Right cardiac atrium (tissue), 5 donors: ENCODE measurements at regions not wholly inside any gene's neighbourhood (a gene's known extent, or its start where the extent isn't known, plus 50 kb on each side); places are given as distances from the start of the nearest gene placed in this dataset.
A peak's percentile ranks its signal among the peaks of the same experiment; 100 is the strongest.

Experiments used
- ATAC-seq, 2 donors: fragments of 200-7000 bp; cut with Tn5 transposase; one replicate each; pipeline versions ENCODE4 v1.8.0 to v1.9.1; 2020; ENCODE audit warnings: moderate library complexity in 2 of 2, mild to moderate bottlenecking in 1 of 2
- DNase-seq, 3 donors: peaks; one replicate each; pipeline ENCODE4 v3.0.0-alpha.2; 2020
- H3K27ac ChIP-seq: one replicate; pipeline ENCODE4 v1.5.1; 2013; ENCODE audit warnings: mild to moderate bottlenecking, low read length, control low read depth, moderate library complexity
- H3K27me3 ChIP-seq: one replicate; pipeline ENCODE4 v1.6.1; 2013; ENCODE audit not compliant: control insufficient read depth, insufficient read depth
- H3K4me1 ChIP-seq: one replicate; pipeline ENCODE4 v1.6.1; 2013; ENCODE audit warnings: low read length; ENCODE audit not compliant: control insufficient read depth, insufficient read depth
- H3K4me3 ChIP-seq: one replicate; pipeline ENCODE4 v1.5.1; 2013; ENCODE audit warnings: low read length, control low read depth
- H3K9me3 ChIP-seq: one replicate; pipeline ENCODE4 v1.6.1; 2013; ENCODE audit warnings: low read length; ENCODE audit not compliant: control insufficient read depth
- WGBS: extraction: QIAGEN DNeasy Blood & Tissue Kit; methylation state at CpG from one replicate; pipeline ENCODE4 v1.1.7; 2013; 5-methylcytosine and 5-hydroxymethylcytosine counted together
- intact Hi-C, 4 donors: fragments of 100-400 bp; cut with DNase I; formaldehyde crosslinking; loops; one replicate each; pipeline versions ENCODE4 v1.11.0 to v1.14.0; 2022 to 2023
- donor health status: healthy with polysubstance abuse.
- donor health status: DM: no; HTN: yes; CAD: no.
- donor health status: DM: no; HTN: no; CAD: no.
- donor health status: DM: no; HTN: yes; CAD: no; lungs with severe emphysema.
- donor health status: DM: yes; HTN: yes; CAD: no.

- no peak for DNase-seq
- no peak for ATAC-seq
- no peaks in the 10 kb centered on the region for H3K9me3 ChIP-seq
- no peak overlapping the region for H3K4me3 ChIP-seq
- no peaks in the 10 kb centered on the region for H3K27me3 ChIP-seq
- 96% methylated on average over 7 of the region's 7 CpGs for WGBS
- H3K27ac ChIP-seq, result no peak overlapping the region
- H3K4me1 ChIP-seq, result peaks cover 2% of the 10 kb centered on the region
- intact Hi-C loops, result loop anchor here in 1 of 4 donors (10.0 kb wide), 1 partner anchor 305 kb away; no protein-coding TSS in a partner anchor
Observed at GRCh38 chr3:72259755-72260587, 475.0 kb upstream of the PROK2 start.

GRCh38 chr3:72258361-72259141, 473.6 kb upstream of the PROK2 start:
- Histone ChIP-seq H3K27me3 (no peaks in the 10 kb centered on the region), H3K4me1 (peaks cover 2% of the 10 kb centered on the region), H3K27ac (no peak overlapping the region), H3K9me3 (no peaks in the 10 kb centered on the region), H3K4me3 (no peak overlapping the region)
- intact Hi-C loops, result no loop called here
- peak in 1 of 3 donors; percentile 24 for DNase-seq
- peak; percentile 15 to 62 for ATAC-seq
- WGBS, result 59% methylated on average over 17 of the region's 17 CpGs

GRCh38 chr3:72257738-72258137, 472.8 kb upstream of the PROK2 start:
- no peak overlapping the region for H3K4me3 ChIP-seq
- DNase-seq, result no peak
- intact Hi-C loops, result no loop called here
- H3K9me3 ChIP-seq, result no peaks in the 10 kb centered on the region
- H3K27ac ChIP-seq, result no peak overlapping the region
- no peaks in the 10 kb centered on the region for H3K27me3 ChIP-seq
- 98% methylated on average over 2 of the region's 2 CpGs for WGBS
- no peak for ATAC-seq
- H3K4me1 ChIP-seq, result peaks cover 2% of the 10 kb centered on the region

- H3K4me3 ChIP-seq, result no peak overlapping the region
- intact Hi-C loops, result no loop called here
- no peak for ATAC-seq
- no peak overlapping the region for H3K27ac ChIP-seq
- H3K9me3 ChIP-seq, result no peaks in the 10 kb centered on the region
- DNase-seq, result no peak
- WGBS, result 96% methylated on average over 4 of the region's 4 CpGs
- no peaks in the 10 kb centered on the region for H3K27me3 ChIP-seq
- peaks cover 2% of the 10 kb centered on the region for H3K4me1 ChIP-seq
Observed at GRCh38 chr3:72257203-72257602, 472.3 kb upstream of the PROK2 start.

- Histone ChIP-seq H3K4me3 (no peak overlapping the region), H3K4me1 (peaks cover 2% of the 10 kb centered on the region), H3K9me3 (no peaks in the 10 kb centered on the region), H3K27ac (no peak overlapping the region), H3K27me3 (no peaks in the 10 kb centered on the region)
- 70% methylated on average over 6 of the region's 6 CpGs for WGBS
- intact Hi-C loops, result no loop called here
- DNase-seq, result no peak
- ATAC-seq, result no peak
Observed at GRCh38 chr3:72256716-72257115, 471.8 kb upstream of the PROK2 start.

GRCh38 chr3:72255791-72256559, 471.0 kb upstream of the PROK2 start:
- Histone ChIP-seq H3K4me1 (peaks cover 2% of the 10 kb centered on the region), H3K27ac (no peak overlapping the region), H3K4me3 (no peak overlapping the region), H3K27me3 (no peaks in the 10 kb centered on the region), H3K9me3 (no peaks in the 10 kb centered on the region)
- DNase-seq, result peak; percentile 36 to 68 (median 68)
- peak; percentile 49 to 52 for ATAC-seq
- intact Hi-C loops, result no loop called here
- WGBS, result 34% methylated on average over 14 of the region's 14 CpGs

- DNase-seq (peak in 1 of 3 donors; percentile 64), ATAC-seq (peak; percentile 61 to 67)
- WGBS, result 20% methylated on average over 2 of the region's 2 CpGs
- no peaks in the 10 kb centered on the region for H3K9me3 ChIP-seq
- H3K27ac ChIP-seq, result no peak overlapping the region
- intact Hi-C loops, result no loop called here
- no peak overlapping the region for H3K4me3 ChIP-seq
- H3K27me3 ChIP-seq, result no peaks in the 10 kb centered on the region
- H3K4me1 ChIP-seq, result peaks cover 2% of the 10 kb centered on the region
Observed at GRCh38 chr3:72255191-72255590, 470.2 kb upstream of the PROK2 start.

GRCh38 chr3:72254483-72254882, 469.5 kb upstream of the PROK2 start:
- H3K27ac ChIP-seq, result no peak overlapping the region
- intact Hi-C loops, result no loop called here
- H3K9me3 ChIP-seq, result no peaks in the 10 kb centered on the region
- DNase-seq (no peak), ATAC-seq (no peak)
- peaks cover 2% of the 10 kb centered on the region for H3K4me1 ChIP-seq
- H3K27me3 ChIP-seq, result no peaks in the 10 kb centered on the region
- no peak overlapping the region for H3K4me3 ChIP-seq
- 98% methylated on average over 2 of the region's 2 CpGs for WGBS

- Histone ChIP-seq H3K4me1 (peaks cover 9% of the 10 kb centered on the region), H3K9me3 (no peaks in the 10 kb centered on the region), H3K27me3 (no peaks in the 10 kb centered on the region), H3K4me3 (no peak overlapping the region), H3K27ac (no peak overlapping the region)
- ATAC-seq (no peak), DNase-seq (no peak)
- intact Hi-C loops, result no loop called here
- WGBS, result 94% methylated on average over 2 of the region's 2 CpGs
Observed at GRCh38 chr3:72250725-72251124, 465.8 kb upstream of the PROK2 start.

GRCh38 chr3:72248869-72249268, 463.9 kb upstream of the PROK2 start:
- DNase-seq, result no peak
- H3K4me1 ChIP-seq, result peaks cover 20% of the 10 kb centered on the region
- ATAC-seq, result no peak
- 96% methylated on average over 3 of the region's 3 CpGs for WGBS
- intact Hi-C loops, result no loop called here
- no peaks in the 10 kb centered on the region for H3K27me3 ChIP-seq
- H3K27ac ChIP-seq, result no peak overlapping the region
- no peaks in the 10 kb centered on the region for H3K9me3 ChIP-seq
- no peak overlapping the region for H3K4me3 ChIP-seq

GRCh38 chr3:72248389-72248761, 463.4 kb upstream of the PROK2 start:
- no peaks in the 10 kb centered on the region for H3K9me3 ChIP-seq
- peaks cover 20% of the 10 kb centered on the region for H3K4me1 ChIP-seq
- 92% methylated on average over 1 of the region's 1 CpG for WGBS
- ATAC-seq (no peak), DNase-seq (no peak)
- intact Hi-C loops, result no loop called here
- H3K27me3 ChIP-seq, result no peaks in the 10 kb centered on the region
- H3K4me3 ChIP-seq, result no peak overlapping the region
- H3K27ac ChIP-seq, result no peak overlapping the region
